Activated naive CD4-positive, alpha-beta T cell treated with anti-CD3 and anti-CD28 coated beads, Interleukin-2, amount 50 U/mL, for 72 hours (primary cell): ENCODE measurements at regions not wholly inside any gene's neighbourhood (a gene's known extent, or its start where the extent isn't known, plus 50 kb on each side); places are given as distances from the start of the nearest gene placed in this dataset.
"Not testable (repeated sequence)": the region's sequence is repeated elsewhere in the genome, so short reads cannot be mapped to it uniquely, and the experiment has no call there.

Experiments used
- ATAC-seq, 2 donors: fragments of 150-1000 bp; cut with Tn5 transposase; 2 replicates each; pipeline ENCODE4 v1.10.0; 2021; ENCODE audit warnings: mild to moderate bottlenecking in 2 of 2, moderate library complexity in 2 of 2
- DNase-seq, 2 donors: peaks; one replicate each; pipeline ENCODE4 v3.0.0; 2021 to 2022; ENCODE audit warnings: low spot score in 2 of 2
- H3K27ac Mint-ChIP-seq, 2 donors: one replicate each; pipeline ENCODE4 v1.8.0; 2022; ENCODE audit warnings: mild to moderate bottlenecking in 2 of 2, mixed read lengths in 2 of 2
- H3K36me3 Mint-ChIP-seq, 2 donors: one replicate each; pipeline ENCODE4 v1.8.0; 2022; ENCODE audit warnings: mixed read lengths in 2 of 2
- H3K9me3 Mint-ChIP-seq, 2 donors: one replicate each; pipeline ENCODE4 v1.8.0; 2022; ENCODE audit warnings: mixed read lengths in 2 of 2

DNA sequence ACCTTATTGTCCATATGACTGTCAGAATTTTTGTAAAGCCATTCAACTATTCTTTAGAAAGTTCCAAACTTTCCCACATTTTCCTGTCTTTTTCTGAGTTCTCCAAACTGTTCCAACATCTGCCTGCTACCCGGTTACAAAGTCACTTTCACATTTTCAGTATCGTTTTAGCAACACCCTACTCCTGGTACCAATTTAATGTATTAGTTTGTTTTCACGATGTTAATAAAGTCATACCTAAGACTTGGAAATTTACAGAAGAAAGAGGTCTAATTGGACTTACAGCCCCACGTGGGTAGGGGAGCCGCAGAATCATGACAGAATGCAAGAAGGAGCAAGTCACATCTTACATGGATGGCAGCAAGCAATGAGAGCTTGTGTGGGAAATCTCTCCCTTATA, 867.8 kb downstream of the AMY1C start:
- DNase-seq (no peak), ATAC-seq (no peak)
- peaks cover 0 to 11% of the 10 kb centered on the region in 2 donors for H3K36me3 Mint-ChIP-seq
- peaks cover 24 to 30% of the 10 kb centered on the region in 2 donors for H3K9me3 Mint-ChIP-seq
- no peak overlapping the region for H3K27ac Mint-ChIP-seq

- Mint-ChIP-seq H3K36me3 (peaks cover 0 to 11% of the 10 kb centered on the region in 2 donors), H3K27ac (no peak overlapping the region), H3K9me3 (peaks cover 19 to 22% of the 10 kb centered on the region in 2 donors)
- no peak for ATAC-seq
- DNase-seq = no peak
These were observed 871.5 kb downstream of the AMY1C start for GRCh38 chr1:104621221-104621620.

DNA sequence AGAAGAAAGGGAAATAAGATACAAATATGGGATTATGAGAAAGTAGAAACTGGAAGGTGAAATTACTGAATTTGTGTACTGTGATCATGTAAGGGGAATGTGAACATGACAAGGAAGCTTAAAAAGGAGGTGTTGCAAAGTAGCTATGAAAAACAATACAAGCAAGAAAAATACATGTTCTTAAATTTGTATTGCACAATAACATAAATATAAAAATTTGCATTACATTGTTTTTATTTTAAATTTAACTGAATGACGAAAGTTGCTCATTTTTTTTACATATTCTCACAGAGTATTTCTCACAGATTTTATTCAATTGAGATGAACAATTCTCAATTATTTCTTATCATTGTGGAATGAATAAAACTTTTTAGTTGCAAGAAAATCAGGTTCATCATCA, 874.8 kb downstream of the AMY1C start:
- Mint-ChIP-seq H3K27ac (no peak overlapping the region), H3K36me3 (no peaks in the 10 kb centered on the region), H3K9me3 (peaks cover 11 to 12% of the 10 kb centered on the region in 2 donors)
- DNase-seq = no peak
- no peak for ATAC-seq

- Mint-ChIP-seq H3K9me3 (peaks cover 4 to 7% of the 10 kb centered on the region in 2 donors), H3K36me3 (no peaks in the 10 kb centered on the region), H3K27ac (no peak overlapping the region)
- no peak for DNase-seq
- ATAC-seq = no peak
These were observed 879.9 kb downstream of the AMY1C start for GRCh38 chr1:104629589-104629988.

- no peak for DNase-seq
- no peak for ATAC-seq
- no peaks in the 10 kb centered on the region for H3K36me3 Mint-ChIP-seq
- no peak overlapping the region for H3K27ac Mint-ChIP-seq
- H3K9me3 Mint-ChIP-seq = peaks cover 3 to 4% of the 10 kb centered on the region in 2 donors
These were observed 881.0 kb downstream of the AMY1C start for GRCh38 chr1:104630567-104631149.

DNA sequence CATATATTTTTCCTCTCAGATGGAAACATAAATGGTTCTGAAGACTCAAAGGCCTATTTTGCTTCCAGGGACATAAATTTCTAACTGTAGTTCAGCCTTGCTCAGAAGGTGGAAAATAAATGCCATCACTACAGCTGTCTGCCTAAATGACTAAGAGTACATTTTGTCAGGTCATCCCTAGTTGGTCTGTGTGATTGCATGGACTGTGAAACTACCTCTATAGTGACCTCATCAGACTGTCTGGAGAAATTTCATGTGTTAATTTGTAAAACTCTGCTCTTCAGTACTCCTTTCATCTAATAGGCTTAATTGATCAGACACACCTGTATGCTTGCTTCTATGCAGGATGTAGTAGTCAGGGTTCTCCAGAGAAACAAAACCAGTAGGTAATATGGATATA, 886.9 kb downstream of the AMY1C start:
- H3K36me3 Mint-ChIP-seq = no peaks in the 10 kb centered on the region
- peaks cover 6 to 9% of the 10 kb centered on the region in 2 donors for H3K9me3 Mint-ChIP-seq
- no peak for ATAC-seq
- no peak for DNase-seq
- H3K27ac Mint-ChIP-seq = no peak overlapping the region

DNA sequence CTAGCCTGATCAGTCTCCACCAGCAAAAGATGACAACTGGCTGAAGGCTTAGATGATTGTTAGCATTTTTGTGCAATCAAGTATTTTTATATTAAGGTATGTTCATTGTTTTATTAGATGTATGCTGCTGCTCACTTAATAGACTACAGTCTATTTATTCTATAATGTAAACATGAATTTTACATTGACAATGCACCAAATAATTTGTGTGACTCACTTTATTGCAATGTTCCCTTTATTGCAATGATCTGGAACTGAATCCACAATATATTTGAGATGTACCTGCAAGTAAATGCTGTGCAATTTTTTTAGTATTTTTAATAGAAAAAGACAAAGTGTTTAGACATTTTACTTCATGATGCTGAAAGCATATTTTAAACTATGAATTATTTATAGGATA, 896.5 kb downstream of the AMY1C start:
- Mint-ChIP-seq H3K27ac (no peak overlapping the region), H3K36me3 (no peaks in the 10 kb centered on the region), H3K9me3 (peaks cover 0 to 4% of the 10 kb centered on the region in 2 donors)
- ATAC-seq (no peak), DNase-seq (no peak)

DNA sequence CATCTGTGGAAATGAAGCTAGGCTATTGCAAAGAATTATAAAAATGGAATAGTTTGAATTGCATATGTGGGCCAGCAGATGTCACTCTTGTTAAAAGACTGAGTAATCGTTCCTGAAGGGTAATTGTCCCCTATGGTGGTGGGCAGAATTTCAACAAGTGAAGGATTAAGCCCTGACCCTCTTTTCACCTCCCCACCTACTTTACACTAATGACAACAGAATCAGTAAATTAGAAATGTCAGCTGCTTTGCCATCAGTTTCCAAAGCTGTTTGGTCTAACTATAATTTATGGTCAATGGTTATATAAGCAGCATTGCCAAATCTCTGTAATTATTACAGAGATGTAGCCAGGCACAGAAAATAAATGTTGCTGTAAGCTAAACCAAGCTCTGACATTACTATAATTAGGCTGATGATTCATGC, 898.6 kb downstream of the AMY1C start:
- Mint-ChIP-seq H3K9me3 (peaks cover 4% of the 10 kb centered on the region in 2 donors), H3K36me3 (no peaks in the 10 kb centered on the region), H3K27ac (no peak overlapping the region)
- no peak for DNase-seq
- ATAC-seq = no peak

GRCh38 chr1:104664374-104664773, 914.7 kb downstream of the AMY1C start:
- peaks cover 8 to 15% of the 10 kb centered on the region in 2 donors for H3K9me3 Mint-ChIP-seq
- not testable (repeated sequence) for DNase-seq, ATAC-seq, H3K27ac Mint-ChIP-seq
- peaks cover 0 to 17% of the 10 kb centered on the region in 2 donors for H3K36me3 Mint-ChIP-seq

DNA sequence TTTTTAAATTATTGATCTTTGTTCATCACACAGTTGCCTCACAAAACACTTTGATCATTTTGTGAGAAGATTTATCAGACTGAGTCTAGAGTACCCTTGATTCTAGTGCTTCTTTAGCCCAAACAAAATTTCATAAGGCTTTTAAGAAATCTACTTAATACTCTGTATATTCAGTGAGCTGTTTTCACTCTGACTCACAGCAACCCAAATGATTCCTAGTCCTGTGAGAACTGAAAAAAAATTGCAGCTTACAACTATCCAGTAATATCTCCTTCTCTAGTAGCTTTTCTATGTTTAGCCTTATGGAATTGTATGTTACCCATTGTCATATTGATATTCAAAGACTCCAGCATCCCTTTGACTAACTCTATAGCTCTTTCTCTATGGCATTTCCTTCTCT, 915.6 kb downstream of the AMY1C start:
- H3K36me3 Mint-ChIP-seq = peaks cover 0 to 17% of the 10 kb centered on the region in 2 donors

DNA sequence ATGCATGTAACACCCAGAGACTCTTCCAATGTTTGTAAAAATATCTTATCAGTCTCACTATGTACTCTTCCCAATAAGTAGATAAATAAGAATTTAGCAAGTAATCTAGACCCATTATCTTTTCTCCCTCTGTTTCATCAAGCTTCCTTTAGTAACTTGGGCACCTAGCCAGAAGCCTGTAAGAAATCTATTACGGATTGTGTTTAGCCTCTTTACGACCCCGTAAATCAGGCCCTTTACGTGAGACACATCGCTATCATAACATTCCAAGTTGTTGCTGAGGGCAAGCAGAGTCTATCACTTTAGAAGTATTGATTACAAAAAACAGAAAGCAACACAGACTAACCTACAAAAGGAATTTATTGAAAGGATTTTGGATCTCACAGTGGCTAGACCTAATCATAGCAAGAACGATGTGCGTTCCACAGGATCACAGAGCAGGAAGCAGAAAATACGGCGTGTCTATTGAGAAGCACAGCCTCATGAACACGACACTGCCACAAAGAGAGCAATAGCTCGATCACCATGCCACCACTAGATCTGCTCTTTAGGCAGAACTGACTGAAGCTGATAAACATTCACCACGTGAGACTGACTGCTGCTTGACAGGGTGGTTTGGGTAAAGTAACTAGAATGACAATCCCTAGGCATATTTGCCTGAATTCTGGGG, 922.1 kb downstream of the AMY1C start:
- Mint-ChIP-seq H3K9me3 (peaks cover 7 to 14% of the 10 kb centered on the region in 2 donors), H3K27ac (no peak overlapping the region), H3K36me3 (no peaks in the 10 kb centered on the region)
- no peak for ATAC-seq
- no peak for DNase-seq

More for the DNA sequence above, 915.6 kb downstream of the AMY1C start:
- Mint-ChIP-seq H3K27ac (no peak overlapping the region), H3K9me3 (peaks cover 13 to 17% of the 10 kb centered on the region in 2 donors)
- ATAC-seq = no peak
- no peak for DNase-seq

DNA sequence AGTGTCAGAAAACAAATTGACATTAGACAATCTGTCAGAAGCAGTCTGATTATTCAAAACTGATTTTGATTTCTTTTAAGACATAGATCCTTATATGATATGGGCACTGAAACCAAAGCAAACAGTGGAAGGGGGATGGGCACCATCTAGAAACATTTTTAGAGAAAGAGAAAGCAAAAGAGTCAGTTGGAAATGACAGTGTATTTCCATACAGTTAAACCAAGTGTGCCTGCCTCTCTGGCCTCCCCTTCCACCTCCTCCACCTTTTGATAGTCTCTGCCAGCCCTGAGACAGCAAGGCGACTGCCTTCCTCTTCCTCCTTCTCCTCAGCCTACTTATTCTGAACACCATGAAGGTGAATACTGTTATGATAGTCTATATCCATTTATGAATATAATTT, 949.7 kb downstream of the AMY1C start:
- ATAC-seq (no peak), DNase-seq (no peak)
- H3K27ac Mint-ChIP-seq = no peak overlapping the region
- no peaks in the 10 kb centered on the region for H3K36me3 Mint-ChIP-seq
- peaks cover 29 to 33% of the 10 kb centered on the region in 2 donors for H3K9me3 Mint-ChIP-seq

DNA sequence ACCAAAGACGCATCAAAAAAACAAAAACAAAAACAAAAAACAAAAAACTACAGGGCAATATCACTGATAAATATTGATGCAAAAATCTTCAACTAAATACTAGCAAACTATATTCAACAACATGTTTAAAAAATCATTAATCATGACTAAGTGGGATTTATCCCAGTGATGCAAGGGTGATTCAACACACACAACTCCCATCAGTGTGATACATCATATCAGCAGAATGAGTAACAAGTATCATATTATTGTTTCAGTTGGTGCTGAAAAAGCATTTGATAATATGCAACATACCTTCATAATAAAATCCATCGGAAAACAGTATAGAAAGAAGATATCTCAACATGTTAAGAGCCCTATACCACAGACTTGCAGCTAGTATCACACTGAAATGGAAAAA, 953.0 kb downstream of the AMY1C start:
- DNase-seq = no peak
- Mint-ChIP-seq H3K9me3 (peaks cover 20 to 25% of the 10 kb centered on the region in 2 donors), H3K36me3 (no peaks in the 10 kb centered on the region), H3K27ac (no peak overlapping the region)
- ATAC-seq = no peak

DNA sequence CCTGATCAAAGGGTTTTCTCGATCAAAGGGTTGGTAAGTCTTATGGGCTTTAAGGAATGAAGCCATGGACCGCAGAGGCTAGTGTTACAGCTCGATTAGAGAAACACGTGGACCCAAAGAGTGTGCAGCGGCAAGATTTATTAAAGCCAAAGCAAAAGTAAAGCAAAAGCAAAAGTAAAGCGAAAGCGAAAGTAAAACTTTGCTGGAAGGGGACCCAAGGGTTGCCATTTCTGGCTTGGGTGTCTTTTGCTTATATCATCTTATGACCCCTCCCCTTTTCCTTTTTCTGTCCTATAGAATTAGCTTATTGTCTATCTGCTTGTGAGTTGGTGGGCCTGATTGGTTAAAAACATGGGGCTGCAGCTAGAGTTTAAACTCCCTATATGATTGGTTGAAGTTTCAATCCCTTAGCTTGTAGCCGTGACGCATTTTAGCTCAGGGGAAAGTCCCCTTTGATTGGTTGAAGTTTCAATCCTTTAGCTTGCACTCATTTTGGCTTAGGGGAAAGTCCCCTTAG, 957.0 kb downstream of the AMY1C start:
- H3K36me3 Mint-ChIP-seq = no peaks in the 10 kb centered on the region
- no peak for DNase-seq
- no peak for ATAC-seq
- H3K27ac Mint-ChIP-seq = no peak overlapping the region
- H3K9me3 Mint-ChIP-seq = peaks cover 22 to 28% of the 10 kb centered on the region in 2 donors

- ATAC-seq = no peak
These were observed 969.1 kb downstream of the AMY1C start for GRCh38 chr1:104718752-104719151.

GRCh38 chr1:104720741-104721140, 971.0 kb downstream of the AMY1C start:
- Mint-ChIP-seq H3K9me3 (peaks cover 27 to 31% of the 10 kb centered on the region in 2 donors), H3K36me3 (no peaks in the 10 kb centered on the region), H3K27ac (no peak overlapping the region)
- no peak for DNase-seq
- no peak for ATAC-seq

More at GRCh38 chr1:104718752-104719151, 969.1 kb downstream of the AMY1C start:
- no peak for DNase-seq
- Mint-ChIP-seq H3K9me3 (peaks cover 19 to 24% of the 10 kb centered on the region in 2 donors), H3K36me3 (no peaks in the 10 kb centered on the region), H3K27ac (no peak overlapping the region)

DNA sequence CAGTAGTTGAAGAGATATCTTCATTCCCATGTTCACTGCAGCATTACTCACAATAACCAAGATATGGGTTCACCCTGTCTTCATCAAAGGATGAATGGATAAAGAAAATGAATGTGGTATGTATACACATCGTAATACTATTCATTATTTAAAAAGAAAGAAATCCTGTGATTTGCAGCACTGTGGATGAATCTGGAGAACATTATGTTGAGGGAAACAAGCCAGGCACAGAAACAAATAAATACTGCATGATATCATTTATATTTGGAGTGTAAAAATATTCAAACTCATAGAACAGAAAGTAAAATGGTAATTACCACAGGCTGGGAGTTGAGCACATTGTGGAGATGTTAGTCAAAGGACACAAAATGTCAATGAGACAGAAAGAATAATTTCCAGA, 977.2 kb downstream of the AMY1C start:
- H3K36me3 Mint-ChIP-seq = peaks cover 0 to under 1% of the 10 kb centered on the region in 2 donors
- H3K27ac Mint-ChIP-seq = no peak overlapping the region
- H3K9me3 Mint-ChIP-seq = peaks cover 37 to 38% of the 10 kb centered on the region in 2 donors
- ATAC-seq (no peak), DNase-seq (no peak)

- no peak for ATAC-seq
- no peak overlapping the region for H3K27ac Mint-ChIP-seq
- H3K36me3 Mint-ChIP-seq = peaks cover 0 to 8% of the 10 kb centered on the region in 2 donors
- DNase-seq = no peak
- peaks cover 24 to 35% of the 10 kb centered on the region in 2 donors for H3K9me3 Mint-ChIP-seq
These were observed 984.2 kb downstream of the AMY1C start for GRCh38 chr1:104733866-104734265.
